DOHH2 (cell line): ENCODE measurements at regions not wholly inside any gene's neighbourhood (a gene's known extent, or its start where the extent isn't known, plus 50 kb on each side); places are given as distances from the start of the nearest gene placed in this dataset.
A peak's percentile ranks its signal among the peaks of the same experiment; 100 is the strongest.

Source experiments
- H3F3A ChIP-seq: fragments of 200-600 bp; sonication (generic), shearing (Covaris generic); 2 replicates; pipeline ENCODE4 v1.6.0; 2016; ENCODE audit warnings: antibody characterized with exemption, mild to moderate bottlenecking; ENCODE audit not compliant: control insufficient read depth, insufficient read depth
- H3K27ac ChIP-seq: fragments of 200-600 bp; sonication (generic); 2 replicates; pipeline ENCODE4 v1.5.1; 2014; ENCODE audit warnings: low read depth, mild to moderate bottlenecking, low read length, moderate library complexity
- H3K27me3 ChIP-seq: fragments of 200-600 bp; sonication (generic); 2 replicates; pipeline ENCODE4 v1.6.1; 2014; ENCODE audit warnings: mild to moderate bottlenecking, low read length, mixed read lengths; ENCODE audit not compliant: control insufficient read depth
- H3K36me3 ChIP-seq: fragments of 200-600 bp; sonication (generic); 2 replicates; pipeline ENCODE4 v1.6.1; 2014; ENCODE audit warnings: mild to moderate bottlenecking, low read length, moderate library complexity, mixed read lengths; ENCODE audit not compliant: control insufficient read depth
- H3K4me1 ChIP-seq: fragments of 200-600 bp; sonication (generic); 2 replicates; pipeline ENCODE4 v1.6.1; 2014; ENCODE audit warnings: mild to moderate bottlenecking, low read length, mixed read lengths; ENCODE audit not compliant: control insufficient read depth
- H3K4me2 ChIP-seq: fragments of 200-600 bp; sonication (generic); 2 replicates; pipeline ENCODE4 v1.6.0; 2014; ENCODE audit warnings: mild to moderate bottlenecking, low read length, moderate library complexity
- H3K4me3 ChIP-seq: fragments of 200-600 bp; sonication (generic); 2 replicates; pipeline ENCODE4 v1.5.1; 2014; ENCODE audit warnings: mild to moderate bottlenecking, low read length, mixed read lengths
- H3K79me2 ChIP-seq: fragments of 200-600 bp; sonication (generic); 2 replicates; pipeline ENCODE4 v1.6.1; 2014; ENCODE audit warnings: mild to moderate bottlenecking, low read length, mixed read lengths; ENCODE audit not compliant: control insufficient read depth
- H3K9me2 ChIP-seq: fragments of 200-600 bp; sonication (generic); replicated peaks from 2 replicates; pipeline ENCODE4 v1.6.1; 2014; ENCODE audit warnings: mild to moderate bottlenecking, low read length, mixed read lengths; ENCODE audit not compliant: control insufficient read depth
- H3K9me3 ChIP-seq: fragments of 200-600 bp; sonication (generic); 2 replicates; pipeline ENCODE4 v1.6.1; 2014; ENCODE audit warnings: antibody characterized with exemption, low read length, mixed read lengths; ENCODE audit not compliant: control insufficient read depth, insufficient read depth
- H4K20me1 ChIP-seq: fragments of 200-600 bp; sonication (generic); 2 replicates; pipeline ENCODE4 v1.6.0; 2014; ENCODE audit warnings: low read depth, mild to moderate bottlenecking, antibody characterized with exemption, low read length, moderate library complexity; ENCODE audit not compliant: control insufficient read depth, insufficient read depth
- CTCF ChIP-seq: fragments of 200-600 bp; sonication (generic); IDR thresholded peaks from one replicate; pipeline ENCODE4 v1.5.1; 2014; ENCODE audit warnings: antibody characterized with exemption, mild to moderate bottlenecking, low read depth, low read length; ENCODE audit not compliant: poor library complexity, severe bottlenecking
- EZH2phosphoT487 ChIP-seq: fragments of 200-600 bp; sonication (generic); IDR thresholded peaks from 2 replicates; pipeline ENCODE4 v1.6.1; 2017; ENCODE audit warnings: borderline replicate concordance, mild to moderate bottlenecking, antibody characterized with exemption, low read length, moderate library complexity, mixed read lengths

GRCh38 chr5:168114444-168115017 lies 176.9 kb upstream of the WWC1 start:
- Histone ChIP-seq H3K27ac (no peak overlapping the region), H3F3A (no peaks in the 10 kb centered on the region), H4K20me1 (no peaks in the 10 kb centered on the region), H3K4me2 (no peak overlapping the region), H3K4me1 (no peaks in the 10 kb centered on the region), H3K9me2 (no peaks in the 10 kb centered on the region), H3K36me3 (no peaks in the 10 kb centered on the region), H3K9me3 (no peaks in the 10 kb centered on the region), H3K4me3 (no peak overlapping the region), H3K27me3 (no peaks in the 10 kb centered on the region), H3K79me2 (no peaks in the 10 kb centered on the region)
- peak; percentile 76 for TF ChIP-seq CTCF
- no peak for TF ChIP-seq EZH2phosphoT487

DNA sequence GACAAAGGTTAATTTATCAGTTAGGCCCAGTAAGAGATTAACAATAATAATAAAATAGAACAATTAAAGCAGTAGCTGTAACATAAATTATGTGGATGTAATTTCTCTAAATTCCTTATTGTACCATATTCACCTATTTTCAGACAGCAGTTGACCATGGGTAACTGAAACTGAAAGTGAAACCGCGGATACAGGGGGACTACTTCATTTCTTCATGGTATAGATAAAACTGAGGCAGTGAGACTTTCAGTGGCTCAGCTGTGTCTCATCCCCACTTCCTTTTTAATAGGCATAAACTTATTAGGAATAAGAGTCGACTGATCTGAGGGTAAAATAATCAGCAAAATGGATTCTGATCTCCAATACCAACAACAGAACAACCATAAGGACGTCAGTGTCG lies 174.0 kb upstream of the WWC1 start:
- H3K4me2 ChIP-seq, result no peak overlapping the region
- TF ChIP-seq CTCF, result no peak
- no peak for TF ChIP-seq EZH2phosphoT487
- H3K4me3 ChIP-seq, result no peak overlapping the region
- H3K9me3 ChIP-seq, result no peaks in the 10 kb centered on the region
- no peaks in the 10 kb centered on the region for H3K4me1 ChIP-seq
- no peaks in the 10 kb centered on the region for H3K9me2 ChIP-seq
- no peaks in the 10 kb centered on the region for H3F3A ChIP-seq
- no peak overlapping the region for H3K27ac ChIP-seq
- H3K27me3 ChIP-seq, result no peaks in the 10 kb centered on the region
- no peaks in the 10 kb centered on the region for H4K20me1 ChIP-seq
- H3K79me2 ChIP-seq, result no peaks in the 10 kb centered on the region
- no peaks in the 10 kb centered on the region for H3K36me3 ChIP-seq

DNA sequence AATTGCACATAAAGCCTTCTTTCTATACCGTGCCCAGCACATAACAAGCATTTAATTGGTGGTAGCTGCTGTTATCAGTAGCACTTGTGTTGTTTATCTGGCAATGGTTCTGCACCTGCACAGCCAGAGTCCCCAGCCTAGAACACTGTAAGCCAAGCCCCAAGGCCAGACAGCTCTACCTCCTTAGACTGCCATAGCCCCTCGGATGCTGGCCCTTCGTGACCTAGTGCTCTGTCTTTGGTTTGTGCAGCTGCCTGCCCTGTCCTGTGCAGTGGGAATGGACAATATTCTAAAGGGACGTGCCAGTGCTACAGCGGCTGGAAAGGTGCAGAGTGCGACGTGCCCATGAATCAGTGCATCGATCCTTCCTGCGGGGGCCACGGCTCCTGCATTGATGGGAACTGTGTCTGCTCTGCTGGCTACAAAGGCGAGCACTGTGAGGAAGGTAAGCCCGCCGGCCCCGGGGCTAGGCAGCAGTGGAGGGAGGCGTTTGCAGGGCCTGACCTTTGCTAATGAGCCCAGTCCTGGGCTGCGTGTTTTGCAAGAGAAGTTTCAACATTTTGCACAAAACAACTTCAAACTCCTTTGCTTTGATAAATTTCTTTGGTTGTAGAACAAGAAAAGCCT lies 173.3 kb upstream of the WWC1 start:
- Histone ChIP-seq H3K79me2 (no peaks in the 10 kb centered on the region), H3K9me2 (no peaks in the 10 kb centered on the region), H3F3A (no peaks in the 10 kb centered on the region), H3K4me3 (no peak overlapping the region), H4K20me1 (no peaks in the 10 kb centered on the region), H3K27me3 (no peaks in the 10 kb centered on the region), H3K36me3 (no peaks in the 10 kb centered on the region), H3K4me2 (no peak overlapping the region), H3K9me3 (no peaks in the 10 kb centered on the region), H3K4me1 (no peaks in the 10 kb centered on the region), H3K27ac (no peak overlapping the region)
- no peak for TF ChIP-seq CTCF
- no peak for TF ChIP-seq EZH2phosphoT487
